ENCODE measurements at regions not wholly inside any gene's neighbourhood (a gene's known extent, or its start where the extent isn't known, plus 50 kb on each side); places are given as distances from the start of the nearest gene placed in this dataset.

DNA sequence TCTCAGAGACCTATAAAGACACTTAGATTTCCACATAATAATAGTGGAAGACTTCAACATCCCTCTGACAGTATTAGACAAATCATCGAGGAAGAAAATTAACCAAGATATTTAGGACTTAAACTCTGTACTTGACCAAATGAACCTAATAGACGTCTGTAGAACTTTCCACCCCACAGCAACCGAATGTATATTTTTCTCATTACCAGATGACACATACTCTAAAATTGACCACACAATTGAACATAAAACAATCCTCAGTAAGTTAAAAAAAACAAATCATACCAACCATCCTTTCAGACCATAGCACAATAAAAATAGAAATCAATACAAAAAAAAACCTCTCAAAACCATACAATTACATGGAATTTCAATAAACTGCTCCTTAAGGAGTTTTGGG lies 201.0 kb downstream of the POSTN start:
- no peak for DNase-seq (ENCODE audit: extremely low read depth, low read depth)
- TF ChIP-seq, protein P1, sequence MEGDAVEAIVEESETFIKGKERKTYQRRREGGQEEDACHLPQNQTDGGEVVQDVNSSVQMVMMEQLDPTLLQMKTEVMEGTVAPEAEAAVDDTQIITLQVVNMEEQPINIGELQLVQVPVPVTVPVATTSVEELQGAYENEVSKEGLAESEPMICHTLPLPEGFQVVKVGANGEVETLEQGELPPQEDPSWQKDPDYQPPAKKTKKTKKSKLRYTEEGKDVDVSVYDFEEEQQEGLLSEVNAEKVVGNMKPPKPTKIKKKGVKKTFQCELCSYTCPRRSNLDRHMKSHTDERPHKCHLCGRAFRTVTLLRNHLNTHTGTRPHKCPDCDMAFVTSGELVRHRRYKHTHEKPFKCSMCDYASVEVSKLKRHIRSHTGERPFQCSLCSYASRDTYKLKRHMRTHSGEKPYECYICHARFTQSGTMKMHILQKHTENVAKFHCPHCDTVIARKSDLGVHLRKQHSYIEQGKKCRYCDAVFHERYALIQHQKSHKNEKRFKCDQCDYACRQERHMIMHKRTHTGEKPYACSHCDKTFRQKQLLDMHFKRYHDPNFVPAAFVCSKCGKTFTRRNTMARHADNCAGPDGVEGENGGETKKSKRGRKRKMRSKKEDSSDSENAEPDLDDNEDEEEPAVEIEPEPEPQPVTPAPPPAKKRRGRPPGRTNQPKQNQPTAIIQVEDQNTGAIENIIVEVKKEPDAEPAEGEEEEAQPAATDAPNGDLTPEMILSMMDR (IDR thresholded peaks at IDR 0.05; ENCODE audit: low read depth, low read length): no peak

DNA sequence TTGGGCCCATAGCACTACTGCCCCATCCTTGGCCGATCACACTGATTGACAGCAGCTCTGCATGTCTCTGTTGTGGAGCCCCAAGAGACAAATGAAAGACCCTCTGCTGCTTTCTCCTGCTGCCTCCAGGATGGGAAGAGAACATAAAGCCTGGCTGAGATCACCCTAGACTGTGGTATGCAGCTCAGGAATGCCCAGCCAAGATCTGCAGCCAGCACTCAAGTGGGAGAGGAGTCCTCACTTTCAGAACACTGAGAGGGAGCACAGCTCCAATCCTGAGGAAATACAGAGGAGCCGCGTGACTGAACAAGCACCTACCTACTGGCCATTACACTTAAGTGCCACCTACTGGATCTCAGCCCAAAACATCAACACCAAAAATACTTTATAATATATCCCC lies 203.0 kb downstream of the POSTN start:
- TF ChIP-seq, protein P1 (IDR thresholded peaks at IDR 0.05; ENCODE audit: low read depth, low read length): no peak
- no peak for DNase-seq (ENCODE audit: extremely low read depth, low read depth)

DNA sequence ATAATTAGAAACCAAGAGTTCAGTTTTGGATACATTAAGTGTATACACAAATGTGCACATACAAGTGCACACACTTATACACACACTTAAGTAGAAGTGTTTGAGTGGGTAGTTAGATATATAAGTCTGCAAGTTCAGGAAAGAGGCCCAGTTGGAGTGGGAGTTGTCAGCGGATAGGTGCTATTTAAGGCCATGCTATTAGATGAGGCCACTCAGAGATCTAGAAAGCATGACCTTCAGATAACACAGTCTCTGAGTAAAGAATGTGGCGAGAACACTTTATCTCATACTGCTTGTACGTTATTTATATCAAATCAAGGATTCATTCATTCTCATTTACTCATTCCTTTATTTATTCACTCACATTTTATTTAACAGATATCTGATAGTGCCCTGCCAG lies 206.2 kb downstream of the POSTN start:
- no peak for DNase-seq (ENCODE audit: extremely low read depth, low read depth)
- TF ChIP-seq, protein P1 (IDR thresholded peaks at IDR 0.05; ENCODE audit: low read depth, low read length): no peak

DNA sequence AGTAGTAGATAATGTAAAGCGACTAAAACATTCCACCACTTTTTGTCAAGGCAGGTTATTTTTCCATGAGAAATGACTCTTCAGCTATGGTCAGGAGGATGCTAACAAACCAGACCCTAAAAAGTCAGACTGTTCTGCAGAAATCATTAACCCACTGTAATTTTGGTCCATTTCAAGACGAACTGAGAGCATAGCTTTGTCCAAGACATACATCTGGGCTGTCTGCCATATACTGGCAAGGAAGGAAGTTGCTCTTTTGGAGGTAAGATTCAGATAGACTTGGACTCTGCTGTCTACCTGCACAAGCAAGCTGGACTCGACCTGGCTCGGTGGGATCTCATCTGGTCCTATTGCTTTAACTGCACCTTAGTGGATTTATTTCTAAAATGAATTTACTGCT lies 207.8 kb downstream of the POSTN start:
- DNase-seq (ENCODE audit: extremely low read depth, low read depth): no peak
- TF ChIP-seq, protein P1 (IDR thresholded peaks at IDR 0.05; ENCODE audit: low read depth, low read length): no peak

DNA sequence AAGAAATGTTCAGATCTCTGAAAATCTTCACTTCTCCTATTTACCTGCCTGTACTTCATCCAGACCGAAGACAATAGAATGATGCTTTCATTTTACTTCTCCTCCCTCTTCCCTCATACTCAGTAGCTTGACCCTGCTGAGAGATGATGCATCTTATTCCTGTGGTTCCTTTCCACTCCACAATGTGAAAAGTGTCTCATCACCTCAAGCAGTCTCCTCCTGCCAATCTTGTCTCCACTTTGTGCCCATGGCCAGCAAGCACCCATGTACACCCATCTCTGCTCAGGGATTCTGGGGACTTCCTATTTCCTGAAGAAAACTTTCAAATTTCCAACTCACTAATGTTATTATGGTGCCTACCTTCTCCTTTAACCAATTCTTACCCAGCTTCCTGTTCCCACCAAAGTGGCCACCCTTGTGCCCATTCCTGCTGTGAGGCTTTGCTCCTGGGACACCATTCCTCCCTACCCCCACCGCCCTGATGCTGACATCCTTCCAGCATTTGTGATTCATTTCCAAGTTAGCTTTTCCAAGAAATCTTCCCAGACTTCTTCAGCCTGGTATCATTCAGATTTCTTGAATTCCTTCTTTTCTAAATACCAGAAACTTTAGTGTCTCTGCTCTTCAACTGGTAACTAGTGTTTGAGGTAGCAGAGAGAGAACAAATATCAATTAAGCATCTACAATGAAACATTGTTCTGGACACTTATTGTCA lies 212.5 kb downstream of the POSTN start:
- no peak for DNase-seq (ENCODE audit: extremely low read depth, low read depth)
- TF ChIP-seq, protein P1 (IDR thresholded peaks at IDR 0.05; ENCODE audit: low read depth, low read length): no peak

DNA sequence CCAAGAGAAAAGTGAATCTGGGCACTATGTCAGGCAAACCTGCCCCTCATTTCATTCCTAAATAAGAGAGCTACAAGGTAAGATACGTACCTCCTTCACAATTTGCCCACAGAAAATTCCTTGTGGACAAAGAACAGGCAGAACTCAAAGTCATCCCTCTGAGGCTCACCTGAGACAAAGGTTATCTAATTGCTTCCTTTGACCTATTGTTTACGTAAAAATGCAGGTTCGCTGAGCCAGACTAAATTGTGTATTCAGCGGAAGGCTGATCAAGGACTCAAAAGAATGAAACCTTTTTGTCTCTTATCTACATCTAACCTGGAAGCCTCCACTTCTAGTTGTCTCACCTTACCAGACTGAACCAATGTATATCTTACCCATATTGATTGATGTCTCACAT lies 213.3 kb downstream of the POSTN start:
- DNase-seq (ENCODE audit: extremely low read depth, low read depth): no peak
- TF ChIP-seq, protein P1 (IDR thresholded peaks at IDR 0.05; ENCODE audit: low read depth, low read length): no peak

DNA sequence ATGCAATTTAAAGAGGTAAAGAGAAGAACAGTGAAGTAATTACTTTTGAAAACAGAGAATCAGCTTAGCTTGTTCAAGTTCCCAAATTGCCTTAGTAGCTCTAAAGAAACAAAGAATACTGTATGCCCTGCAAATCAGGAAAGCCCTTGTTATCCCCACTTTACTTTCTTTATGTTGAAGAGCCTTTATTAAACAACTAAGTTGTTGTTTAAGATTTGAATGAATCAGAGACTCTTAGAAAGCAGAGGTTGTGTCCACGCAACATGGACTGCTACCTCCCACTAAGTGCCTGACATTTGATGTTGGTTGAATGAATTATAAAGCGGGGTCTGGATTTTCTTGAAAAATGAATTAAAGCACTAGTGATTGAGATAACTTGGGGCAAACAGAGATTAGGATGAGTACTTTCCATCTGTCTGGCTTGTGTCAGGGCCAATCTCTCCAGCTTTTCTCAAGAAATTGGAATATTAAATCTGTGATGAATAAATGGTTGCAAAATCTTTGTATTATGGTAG lies 214.7 kb downstream of the POSTN start:
- TF ChIP-seq, protein P1 (IDR thresholded peaks at IDR 0.05; ENCODE audit: low read depth, low read length): no peak
- DNase-seq (ENCODE audit: extremely low read depth, low read depth): no peak
